A549 (cell line): ENCODE measurements at regions not wholly inside any gene's neighbourhood (a gene's known extent, or its start where the extent isn't known, plus 50 kb on each side); places are given as distances from the start of the nearest gene placed in this dataset.
A peak's percentile ranks its signal among the peaks of the same experiment; 100 is the strongest.

Experiments
- ATAC-seq, 2 experiments: fragments of 200-7000 bp in 1 of 2; fragments of >200 bp in 1 of 2; cut with Nextera tagmentation in 1 of 2; cut with Tn5 transposase in 1 of 2; 3 replicates each; pipeline versions ENCODE4 v1.8.0 to v1.9.1; 2018 to 2020; ENCODE audit warnings: mild to moderate bottlenecking in 1 of 2, moderate library complexity in 1 of 2
- CTCF ChIA-PET: fragments of 300-600 bp; sonication (Branson Sonifier 250); formaldehyde crosslinking; extraction: SDS; loops from one replicate; lab custom pipeline; 2021; ENCODE audit warnings: antibody characterized with exemption, inconsistent platforms; lab: Yijun Ruan, JAX
- POLR2A ChIA-PET: fragments of 350-600 bp; formaldehyde crosslinking; extraction: SDS; loops from one replicate; lab custom pipeline; 2021; ENCODE audit warnings: antibody characterized with exemption, inconsistent platforms; lab: Yijun Ruan, JAX
- DNase-seq, 2 experiments: peaks; one replicate each; pipeline versions ENCODE4 v3.0.0 to v3.0.0-alpha.2; 2011 to 2016; ENCODE audit warnings: low read depth in 1 of 2, low spot score in 1 of 2
- FAIRE-seq: peaks from 2 replicates; lab custom pipeline; 2011; peaks lifted over from hg19 to GRCh38; lab: Jason Lieb, UNC
- H3K27ac ChIP-seq, 2 experiments: fragments of >200 bp; sonication (Bioruptor Twin); formaldehyde crosslinking; 3 replicates each; pipeline ENCODE4 v1.5.1; 2016 to 2017
- H3K4me1 ChIP-seq: fragments of >200 bp; sonication (Bioruptor Twin); formaldehyde crosslinking; 3 replicates; pipeline ENCODE4 v1.6.1; 2016
- H3K4me2 ChIP-seq: fragments of >200 bp; sonication (Bioruptor Twin); formaldehyde crosslinking; 3 replicates; pipeline ENCODE4 v1.6.1; 2016
- H3K4me3 ChIP-seq: fragments of >200 bp; sonication (Bioruptor Twin); formaldehyde crosslinking; 3 replicates; pipeline ENCODE4 v1.5.1; 2016
- H3K9me3 ChIP-seq: fragments of >200 bp; sonication (Bioruptor Twin); formaldehyde crosslinking; 3 replicates; pipeline ENCODE4 v1.6.1; 2016
- BCL3 ChIP-seq: fragments of >200 bp; sonication (Bioruptor Twin); formaldehyde crosslinking; IDR thresholded peaks from 3 replicates; pipeline ENCODE4 v1.6.1; 2016
- BHLHE40 ChIP-seq: IDR thresholded peaks from 2 replicates; pipeline ENCODE4 v1.6.1; 2012; ENCODE audit warnings: low read depth, low read length, inconsistent platforms
- CEBPB ChIP-seq, 2 experiments: fragments of >200 bp in 1 of 2; sonication (Bioruptor Twin) in 1 of 2; formaldehyde crosslinking in 1 of 2; IDR thresholded peaks; 2 replicates each; pipeline ENCODE4 v1.6.1; 2012 to 2016
- CTCF ChIP-seq: fragments of >200 bp; sonication (Bioruptor Twin); formaldehyde crosslinking; IDR thresholded peaks from 3 replicates; pipeline ENCODE4 v1.5.1; 2016
- EHMT2 ChIP-seq: fragments of 200-600 bp; sonication (generic); IDR thresholded peaks from 2 replicates; pipeline ENCODE4 v1.6.1; 2016; ENCODE audit warnings: antibody characterized with exemption, low read depth, mild to moderate bottlenecking, moderate library complexity
- EP300 ChIP-seq, 2 experiments: fragments of >200 bp; sonication (Bioruptor Twin); formaldehyde crosslinking; IDR thresholded peaks; 2 replicates in 1 of 2; 3 replicates in 1 of 2; pipeline ENCODE4 v1.6.1; 2016 to 2017
- ESRRA ChIP-seq: fragments of 150-350 bp; IDR thresholded peaks from 2 replicates; pipeline ENCODE4 v1.6.1; 2014; ENCODE audit warnings: mild to moderate bottlenecking, low read length, borderline replicate concordance
- HES2 ChIP-seq: fragments of >200 bp; sonication (Bioruptor Twin); formaldehyde crosslinking; IDR thresholded peaks from 2 replicates; pipeline ENCODE4 v1.6.1; 2016
- JUN ChIP-seq, 2 experiments: fragments of >200 bp; sonication (Bioruptor Twin); formaldehyde crosslinking; IDR thresholded peaks; 2 replicates in 1 of 2; 3 replicates in 1 of 2; pipeline ENCODE4 v1.6.1; 2016 to 2017
- JUNB ChIP-seq: fragments of >200 bp; sonication (Bioruptor Twin); formaldehyde crosslinking; IDR thresholded peaks from 2 replicates; pipeline ENCODE4 v1.6.1; 2016
- KDM1A ChIP-seq: fragments of 200-600 bp; sonication (generic); IDR thresholded peaks from 2 replicates; pipeline ENCODE4 v1.6.1; 2016; ENCODE audit warnings: low read depth, mild to moderate bottlenecking
- MAZ ChIP-seq: fragments of 150-350 bp; IDR thresholded peaks from 2 replicates; pipeline ENCODE4 v1.6.1; 2014; ENCODE audit warnings: antibody characterized with exemption, low read depth, low read length, borderline replicate concordance
- MYC ChIP-seq: IDR thresholded peaks from 2 replicates; pipeline ENCODE4 v1.6.1; 2012; ENCODE audit warnings: mild to moderate bottlenecking, inconsistent platforms, low read length, improper control_type of control experiment, borderline replicate concordance
- NFE2L2 ChIP-seq: fragments of 150-350 bp; conservative IDR thresholded peaks from 2 replicates; pipeline ENCODE4 v1.6.1; 2014; ENCODE audit warnings: low read length
- NR3C1 ChIP-seq: fragments of >200 bp; sonication (Bioruptor Twin); formaldehyde crosslinking; IDR thresholded peaks from 3 replicates; pipeline ENCODE4 v1.6.1; 2017
- PBX3 ChIP-seq: IDR thresholded peaks from 2 replicates; pipeline ENCODE4 v1.6.1; 2012
- POLR2A ChIP-seq: IDR thresholded peaks from 2 replicates; pipeline ENCODE4 v1.6.1; 2012; ENCODE audit warnings: mild to moderate bottlenecking, low read length
- SREBF2 ChIP-seq: fragments of 450-650 bp; IDR thresholded peaks from 2 replicates; pipeline ENCODE4 v1.6.1; 2014; ENCODE audit warnings: mild to moderate bottlenecking, moderate library complexity
- TP53 ChIP-seq: fragments of 250-450 bp; sonication (Bioruptor Pico); IDR thresholded peaks from 2 replicates; pipeline ENCODE4 v1.5.0; 2021; ENCODE audit warnings: mild to moderate bottlenecking, moderate library complexity
- ZC3H11A ChIP-seq: fragments of 450-650 bp; IDR thresholded peaks from 2 replicates; pipeline ENCODE4 v1.6.1; 2014; ENCODE audit warnings: antibody characterized with exemption, mild to moderate bottlenecking
- ZFP36 ChIP-seq: fragments of 450-650 bp; IDR thresholded peaks from 2 replicates; pipeline ENCODE4 v1.6.1; 2014; ENCODE audit warnings: borderline replicate concordance; ENCODE audit not compliant: partially characterized antibody
- WGBS: methylation state at CpG from one replicate; pipeline ENCODE4 v1.1.6; 2017; ENCODE audit errors: missing lambda C conversion rate; 5-methylcytosine and 5-hydroxymethylcytosine counted together

- ChIA-PET POLR2A (no interaction called here), CTCF (interaction anchor here (1.1 to 1.6 kb wide), 2 partner anchors 65 to 155 kb away, joined by 3 to 4 read pairs; no protein-coding TSS in a partner anchor)
- ATAC-seq (peak in 1 of 2 experiments; percentile 24; a peak in 3 of 6 replicates), FAIRE-seq (no peak), DNase-seq (no peak)
- H3K4me2 ChIP-seq = no peak overlapping the region
- no peak overlapping the region for H3K27ac ChIP-seq
- WGBS = 60% methylated on average over 26 of the region's 28 CpGs
- TF ChIP-seq ZFP36 (peak; percentile 28), NR3C1 (no peak)
- H3K4me1 ChIP-seq = no peaks in the 10 kb centered on the region
- H3K4me3 ChIP-seq = no peak overlapping the region
- H3K9me3 ChIP-seq = no peaks in the 10 kb centered on the region
Observed at GRCh38 chr7:1348096-1348822, 111.0 kb downstream of the MICALL2 start.

- DNase-seq (no peak), ATAC-seq (no peak), FAIRE-seq (no peak)
- no peaks in the 10 kb centered on the region for H3K4me1 ChIP-seq
- no peak overlapping the region for H3K27ac ChIP-seq
- ChIA-PET POLR2A (no interaction called here), CTCF (interaction anchor here (1.1 to 1.6 kb wide), 2 partner anchors 64 to 156 kb away, joined by 3 to 4 read pairs; no protein-coding TSS in a partner anchor)
- 65% methylated on average over 17 of the region's 18 CpGs for WGBS
- TF ChIP-seq NFE2L2 (no peak), ESRRA (no peak), JUN (IDR thresholded peaks at IDR 0.05) (no peak), EP300 (IDR thresholded peaks at IDR 0.05) (no peak), KDM1A (no peak), SREBF2 (no peak), BCL3 (no peak), POLR2A (no peak), BHLHE40 (no peak), MAZ (no peak), ZC3H11A (no peak), HES2 (no peak), PBX3 (no peak), MYC (no peak), TP53 (CRISPR knock-in tag) (no peak), NR3C1 (no peak), JUNB (no peak), CEBPB (IDR thresholded peaks at IDR 0.05) (no peak), CTCF (no peak), EHMT2 (no peak)
- H3K9me3 ChIP-seq = no peaks in the 10 kb centered on the region
- no peak overlapping the region for H3K4me2 ChIP-seq
- H3K4me3 ChIP-seq = no peak overlapping the region
Observed at GRCh38 chr7:1348823-1349335, 110.4 kb downstream of the MICALL2 start.
